Activated CD4-positive, alpha-beta memory T cell treated with anti-CD3 and anti-CD28 coated beads for 36 hours (primary cell): ENCODE measurements at regions not wholly inside any gene's neighbourhood (a gene's known extent, or its start where the extent isn't known, plus 50 kb on each side); places are given as distances from the start of the nearest gene placed in this dataset.
"Not testable (repeated sequence)": the region's sequence is repeated elsewhere in the genome, so short reads cannot be mapped to it uniquely, and the experiment has no call there.

Experiments used
- CTCF ChIA-PET: fragments of 350-600 bp; sonication (Branson Sonifier 250); formaldehyde crosslinking; loops from one replicate; lab custom pipeline; 2021; ENCODE audit warnings: antibody characterized with exemption, inconsistent platforms; lab: Charles Lee
- POLR2A ChIA-PET: fragments of 350-600 bp; sonication (Branson Sonifier 250); formaldehyde crosslinking; loops from one replicate; lab custom pipeline; 2021; ENCODE audit warnings: antibody characterized with exemption; lab: Charles Lee
- DNase-seq: peaks from one replicate; pipeline ENCODE4 v3.0.0-alpha.2; 2020
- H3K27ac Mint-ChIP-seq: one replicate; pipeline ENCODE4 v1.8.0; 2021; ENCODE audit warnings: mixed read lengths
- H3K27me3 Mint-ChIP-seq: one replicate; pipeline ENCODE4 v1.8.0; 2021; ENCODE audit warnings: mixed read lengths
- H3K36me3 Mint-ChIP-seq: one replicate; pipeline ENCODE4 v1.8.0; 2021; ENCODE audit warnings: mixed read lengths
- H3K4me1 Mint-ChIP-seq: one replicate; pipeline ENCODE4 v1.8.0; 2021; ENCODE audit warnings: low read depth, mixed read lengths
- H3K4me3 Mint-ChIP-seq: one replicate; pipeline ENCODE4 v1.8.0; 2021; ENCODE audit warnings: mild to moderate bottlenecking, mixed read lengths
- H3K9me3 Mint-ChIP-seq: one replicate; pipeline ENCODE4 v1.8.0; 2021; ENCODE audit warnings: mixed read lengths
- intact Hi-C: fragments of 100-400 bp; cut with micrococcal nuclease; formaldehyde crosslinking; loops from one replicate; pipeline ENCODE4 v1.15.1; 2023

GRCh38 chr3:3368306-3368705, 188.8 kb upstream of the CRBN start:
- Mint-ChIP-seq H3K27ac (no peak overlapping the region), H3K9me3 (no peaks in the 10 kb centered on the region), H3K4me1 (no peaks in the 10 kb centered on the region), H3K36me3 (no peaks in the 10 kb centered on the region), H3K4me3 (no peak overlapping the region), H3K27me3 (no peaks in the 10 kb centered on the region)
- POLR2A ChIA-PET = no interaction called here
- intact Hi-C loops = no loop called here
- CTCF ChIA-PET = no interaction called here
- no peak for DNase-seq

GRCh38 chr3:3366386-3366785, 186.9 kb upstream of the CRBN start:
- H3K27me3 Mint-ChIP-seq = no peaks in the 10 kb centered on the region
- CTCF ChIA-PET = no interaction called here
- intact Hi-C loops = no loop called here
- no peak overlapping the region for H3K4me3 Mint-ChIP-seq
- DNase-seq = no peak
- H3K4me1 Mint-ChIP-seq = no peaks in the 10 kb centered on the region
- POLR2A ChIA-PET = no interaction called here
- H3K27ac Mint-ChIP-seq = no peak overlapping the region
- H3K9me3 Mint-ChIP-seq = no peaks in the 10 kb centered on the region
- H3K36me3 Mint-ChIP-seq = no peaks in the 10 kb centered on the region

GRCh38 chr3:3365716-3366115, 186.2 kb upstream of the CRBN start:
- ChIA-PET POLR2A (no interaction called here), CTCF (no interaction called here)
- DNase-seq = no peak
- Mint-ChIP-seq H3K27me3 (no peaks in the 10 kb centered on the region), H3K4me3 (no peak overlapping the region), H3K9me3 (no peaks in the 10 kb centered on the region), H3K4me1 (no peaks in the 10 kb centered on the region), H3K27ac (no peak overlapping the region), H3K36me3 (no peaks in the 10 kb centered on the region)
- intact Hi-C loops = no loop called here

GRCh38 chr3:3356846-3357245, 177.4 kb upstream of the CRBN start:
- ChIA-PET POLR2A (no interaction called here), CTCF (no interaction called here)
- Mint-ChIP-seq H3K27me3 (no peaks in the 10 kb centered on the region), H3K4me1 (no peaks in the 10 kb centered on the region), H3K9me3 (no peaks in the 10 kb centered on the region), H3K36me3 (no peaks in the 10 kb centered on the region), H3K4me3 (no peak overlapping the region), H3K27ac (no peak overlapping the region)
- DNase-seq = no peak
- intact Hi-C loops = no loop called here

GRCh38 chr3:3355442-3355841, 176.0 kb upstream of the CRBN start:
- no peaks in the 10 kb centered on the region for H3K9me3 Mint-ChIP-seq
- CTCF ChIA-PET = no interaction called here
- H3K36me3 Mint-ChIP-seq = no peaks in the 10 kb centered on the region
- intact Hi-C loops = no loop called here
- no peak overlapping the region for H3K4me3 Mint-ChIP-seq
- POLR2A ChIA-PET = no interaction called here
- H3K27ac Mint-ChIP-seq = no peak overlapping the region
- no peak for DNase-seq
- no peaks in the 10 kb centered on the region for H3K27me3 Mint-ChIP-seq
- H3K4me1 Mint-ChIP-seq = no peaks in the 10 kb centered on the region

- no peak for DNase-seq
- ChIA-PET CTCF (no interaction called here), POLR2A (no interaction called here)
- Mint-ChIP-seq H3K9me3 (no peaks in the 10 kb centered on the region), H3K4me1 (no peaks in the 10 kb centered on the region), H3K36me3 (no peaks in the 10 kb centered on the region), H3K4me3 (no peak overlapping the region), H3K27ac (no peak overlapping the region), H3K27me3 (no peaks in the 10 kb centered on the region)
- intact Hi-C loops = no loop called here
These were observed 173.7 kb upstream of the CRBN start for GRCh38 chr3:3353153-3353552.

- Mint-ChIP-seq H3K27ac (no peak overlapping the region), H3K36me3 (no peaks in the 10 kb centered on the region), H3K9me3 (no peaks in the 10 kb centered on the region), H3K4me1 (no peaks in the 10 kb centered on the region), H3K27me3 (no peaks in the 10 kb centered on the region), H3K4me3 (no peak overlapping the region)
- no peak for DNase-seq
- ChIA-PET POLR2A (no interaction called here), CTCF (interaction anchor here (0.6 kb wide), 1 partner anchor 573 kb away, joined by 3 read pairs; no protein-coding TSS in a partner anchor)
- intact Hi-C loops = no loop called here
These were observed 171.7 kb upstream of the CRBN start for GRCh38 chr3:3351226-3351625.

- H3K9me3 Mint-ChIP-seq, H3K4me3 Mint-ChIP-seq, H3K27me3 Mint-ChIP-seq, CTCF ChIA-PET, H3K4me1 Mint-ChIP-seq, POLR2A ChIA-PET, DNase-seq, H3K36me3 Mint-ChIP-seq, H3K27ac Mint-ChIP-seq, intact Hi-C loops: not testable (repeated sequence)
These were observed 167.6 kb upstream of the CRBN start for GRCh38 chr3:3347056-3347455.

GRCh38 chr3:3346556-3346955, 167.1 kb upstream of the CRBN start:
- no peaks in the 10 kb centered on the region for H3K36me3 Mint-ChIP-seq
- ChIA-PET CTCF (no interaction called here), POLR2A (no interaction called here)
- intact Hi-C loops = no loop called here
- no peak overlapping the region for H3K27ac Mint-ChIP-seq
- H3K9me3 Mint-ChIP-seq = no peaks in the 10 kb centered on the region
- DNase-seq = no peak
- no peak overlapping the region for H3K4me3 Mint-ChIP-seq
- no peaks in the 10 kb centered on the region for H3K27me3 Mint-ChIP-seq
- H3K4me1 Mint-ChIP-seq = no peaks in the 10 kb centered on the region

- POLR2A ChIA-PET = no interaction called here
- Mint-ChIP-seq H3K9me3 (no peaks in the 10 kb centered on the region), H3K4me3 (no peak overlapping the region), H3K36me3 (no peaks in the 10 kb centered on the region), H3K27ac (no peak overlapping the region), H3K27me3 (no peaks in the 10 kb centered on the region), H3K4me1 (no peaks in the 10 kb centered on the region)
- no peak for DNase-seq
- intact Hi-C loops = no loop called here
- CTCF ChIA-PET = no interaction called here
These were observed 162.7 kb upstream of the CRBN start for GRCh38 chr3:3342141-3342540.

GRCh38 chr3:3340965-3341895, 161.7 kb upstream of the CRBN start:
- DNase-seq = no peak
- ChIA-PET CTCF (interaction anchor here (0.6 kb wide), 1 partner anchor 994 kb away, joined by 5 read pairs; no protein-coding TSS in a partner anchor), POLR2A (no interaction called here)
- H3K4me1 Mint-ChIP-seq = no peaks in the 10 kb centered on the region
- intact Hi-C loops = no loop called here
- H3K9me3 Mint-ChIP-seq = no peaks in the 10 kb centered on the region
- H3K27me3 Mint-ChIP-seq = no peaks in the 10 kb centered on the region
- H3K27ac Mint-ChIP-seq = no peak overlapping the region
- no peak overlapping the region for H3K4me3 Mint-ChIP-seq
- no peaks in the 10 kb centered on the region for H3K36me3 Mint-ChIP-seq

GRCh38 chr3:3340526-3340925, 161.0 kb upstream of the CRBN start:
- no peaks in the 10 kb centered on the region for H3K36me3 Mint-ChIP-seq
- no peaks in the 10 kb centered on the region for H3K27me3 Mint-ChIP-seq
- no peak overlapping the region for H3K4me3 Mint-ChIP-seq
- ChIA-PET POLR2A (no interaction called here), CTCF (no interaction called here)
- no peak overlapping the region for H3K27ac Mint-ChIP-seq
- H3K9me3 Mint-ChIP-seq = no peaks in the 10 kb centered on the region
- DNase-seq = no peak
- H3K4me1 Mint-ChIP-seq = no peaks in the 10 kb centered on the region
- intact Hi-C loops = no loop called here

- no peaks in the 10 kb centered on the region for H3K4me1 Mint-ChIP-seq
- no peak overlapping the region for H3K27ac Mint-ChIP-seq
- DNase-seq = no peak
- no peaks in the 10 kb centered on the region for H3K9me3 Mint-ChIP-seq
- H3K27me3 Mint-ChIP-seq = no peaks in the 10 kb centered on the region
- intact Hi-C loops = no loop called here
- CTCF ChIA-PET = no interaction called here
- no peaks in the 10 kb centered on the region for H3K36me3 Mint-ChIP-seq
- H3K4me3 Mint-ChIP-seq = no peak overlapping the region
- POLR2A ChIA-PET = no interaction called here
These were observed 156.4 kb upstream of the CRBN start for GRCh38 chr3:3335903-3336302.
